Aorta (tissue), 5 donors: ENCODE measurements at regions not wholly inside any gene's neighbourhood (a gene's known extent, or its start where the extent isn't known, plus 50 kb on each side); places are given as distances from the start of the nearest gene placed in this dataset.

Experiments used
- ATAC-seq: fragments of 200-7000 bp; cut with Tn5 transposase; one replicate; pipeline ENCODE4 v1.9.1; 2022; ENCODE audit warnings: moderate library complexity; ENCODE audit not compliant: low FRiP score
- DNase-seq, 2 donors: peaks; one replicate each; pipeline ENCODE4 v3.0.0-alpha.2; 2020
- H3K27ac ChIP-seq, 2 donors: one replicate each; pipeline ENCODE4 v1.5.1; 2013; ENCODE audit warnings: low read length in 2 of 2, mild to moderate bottlenecking in 2 of 2, moderate library complexity in 2 of 2, control low read depth in 1 of 2, inconsistent platforms in 1 of 2, low read depth in 1 of 2
- H3K27me3 ChIP-seq, 2 donors: one replicate each; pipeline ENCODE4 v1.6.1; 2013; ENCODE audit warnings: control low read depth in 1 of 2, low read length in 1 of 2, mild to moderate bottlenecking in 1 of 2, moderate library complexity in 1 of 2; ENCODE audit not compliant: insufficient read depth in 2 of 2, control insufficient read depth in 1 of 2
- H3K36me3 ChIP-seq, 2 donors: one replicate each; pipeline ENCODE4 v1.6.1; 2013; ENCODE audit warnings: control low read depth in 1 of 2, low read length in 1 of 2, mild to moderate bottlenecking in 1 of 2; ENCODE audit not compliant: insufficient read depth in 2 of 2, control insufficient read depth in 1 of 2
- H3K4me1 ChIP-seq, 2 donors: one replicate each; pipeline ENCODE4 v1.6.1; 2013; ENCODE audit warnings: low read length in 2 of 2, control low read depth in 1 of 2, mild to moderate bottlenecking in 1 of 2, moderate library complexity in 1 of 2; ENCODE audit not compliant: insufficient read depth in 2 of 2, control insufficient read depth in 1 of 2
- H3K4me3 ChIP-seq, 2 donors: one replicate each; pipeline ENCODE4 v1.5.1; 2013; ENCODE audit warnings: low read length in 2 of 2, control low read depth in 1 of 2, mild to moderate bottlenecking in 1 of 2
- H3K9me3 ChIP-seq: one replicate; pipeline ENCODE4 v1.6.1; 2013; ENCODE audit warnings: mild to moderate bottlenecking, low read length; ENCODE audit not compliant: control insufficient read depth
- WGBS, 2 donors: extraction: QIAGEN DNeasy Blood & Tissue Kit; methylation state at CpG; one replicate each; pipeline ENCODE4 v1.1.7; 2013; 5-methylcytosine and 5-hydroxymethylcytosine counted together
- intact Hi-C, 2 donors: fragments of 100-400 bp; cut with DNase I; formaldehyde crosslinking; loops; one replicate each; pipeline versions ENCODE4 v1.14.2 to v1.15.0; 2022
- donor health status: healthy with polysubstance abuse.
- donor health status: Bipolar disorder and iron deficiency.
- donor health status: DM: no; HTN: no; CAD: no.
- donor health status: DM: no; HTN: no; CAD: no.
- donor health status: DM: yes; HTN: yes; CAD: no.

DNA sequence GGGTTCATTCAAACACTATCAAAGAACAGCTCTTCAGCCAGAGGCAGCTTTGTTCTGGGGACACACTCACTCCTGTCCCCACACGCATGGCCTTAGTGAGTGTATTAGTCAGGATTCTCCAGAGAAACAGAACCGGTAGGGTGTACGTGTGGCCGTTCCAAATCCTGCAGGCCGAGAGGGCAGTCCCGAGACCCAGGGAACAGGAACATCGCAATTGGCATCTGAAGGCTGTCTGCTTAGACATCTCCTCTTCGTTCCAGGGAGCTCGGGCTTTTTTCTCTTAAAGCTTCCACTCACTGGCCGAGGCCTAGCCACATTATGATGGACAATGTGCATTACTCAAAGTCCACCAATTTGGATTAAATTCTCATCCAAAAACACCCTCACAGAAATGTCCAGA lies 523.3 kb downstream of the GLRX3 start:
- Histone ChIP-seq H3K27ac (no peak overlapping the region), H3K4me1 (no peaks in the 10 kb centered on the region), H3K9me3 (no peaks in the 10 kb centered on the region), H3K36me3 (no peaks in the 10 kb centered on the region), H3K4me3 (no peak overlapping the region), H3K27me3 (no peaks in the 10 kb centered on the region)
- DNase-seq (no peak), ATAC-seq (no peak)
- WGBS, 2 donors, result 84 to 90% methylated on average over 10 of the region's 10 CpGs
- intact Hi-C loops, result no loop called here

GRCh38 chr10:130660266-130660665 lies 524.1 kb downstream of the GLRX3 start:
- WGBS, 2 donors, result 75 to 82% methylated on average over 3 of the region's 3 CpGs
- H3K4me1 ChIP-seq, result no peaks in the 10 kb centered on the region
- no peaks in the 10 kb centered on the region for H3K36me3 ChIP-seq
- H3K4me3 ChIP-seq, result no peak overlapping the region
- ATAC-seq, result no peak
- intact Hi-C loops, result no loop called here
- no peak for DNase-seq
- H3K9me3 ChIP-seq, result no peaks in the 10 kb centered on the region
- H3K27ac ChIP-seq, result no peak overlapping the region
- H3K27me3 ChIP-seq, result no peaks in the 10 kb centered on the region

GRCh38 chr10:130661419-130661818 lies 525.2 kb downstream of the GLRX3 start:
- Histone ChIP-seq H3K4me1 (no peaks in the 10 kb centered on the region), H3K4me3 (no peak overlapping the region), H3K9me3 (no peaks in the 10 kb centered on the region), H3K27ac (no peak overlapping the region), H3K36me3 (no peaks in the 10 kb centered on the region), H3K27me3 (no peaks in the 10 kb centered on the region)
- DNase-seq (no peak), ATAC-seq (no peak)
- intact Hi-C loops, result no loop called here
- WGBS, 2 donors, result 76 to 89% methylated on average over 7 of the region's 7 CpGs

DNA sequence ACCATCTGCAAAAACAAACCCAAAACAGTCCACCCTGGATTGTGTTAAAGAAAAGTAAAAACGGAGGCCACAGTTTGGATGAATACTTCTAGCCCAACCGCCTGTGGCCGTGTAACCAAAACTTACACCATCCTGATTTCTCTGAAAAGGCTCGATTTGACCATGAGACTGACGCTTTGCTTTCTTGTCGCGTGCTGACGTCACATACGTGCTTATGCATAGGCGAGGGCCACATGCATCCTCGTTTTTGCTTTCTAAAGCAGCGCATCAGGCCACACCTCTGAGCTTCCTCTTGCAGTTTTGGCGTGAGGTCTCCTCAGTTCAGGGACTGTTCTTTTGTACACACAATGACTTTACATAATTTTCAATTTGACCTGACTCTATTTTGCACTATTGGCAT lies 526.6 kb downstream of the GLRX3 start:
- H3K27ac ChIP-seq, result no peak overlapping the region
- H3K4me3 ChIP-seq, result no peak overlapping the region
- intact Hi-C loops, result no loop called here
- H3K36me3 ChIP-seq, result no peaks in the 10 kb centered on the region
- WGBS, 2 donors, result 84 to 85% methylated on average over 13 of the region's 13 CpGs
- no peaks in the 10 kb centered on the region for H3K27me3 ChIP-seq
- no peaks in the 10 kb centered on the region for H3K4me1 ChIP-seq
- DNase-seq (no peak), ATAC-seq (no peak)
- H3K9me3 ChIP-seq, result no peaks in the 10 kb centered on the region

DNA sequence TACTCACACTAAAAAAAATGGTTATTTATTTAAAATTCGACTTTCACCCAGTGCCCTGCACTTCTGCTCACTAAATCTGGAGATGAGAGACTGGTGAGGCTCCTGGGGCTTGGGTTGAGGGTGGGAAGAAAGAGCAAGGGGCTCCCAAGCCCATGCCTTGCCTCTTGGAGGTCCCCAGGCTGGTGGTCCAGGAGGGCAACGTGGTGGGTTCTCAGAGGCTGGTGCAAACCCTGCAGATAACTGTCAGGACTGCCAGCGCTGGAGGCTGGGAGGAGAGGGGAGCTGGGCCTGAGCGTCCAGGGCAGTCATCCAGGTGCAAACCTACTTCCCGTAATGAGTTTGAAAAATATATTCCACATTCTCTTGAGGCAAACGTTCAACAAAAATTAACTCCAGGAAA lies 528.3 kb downstream of the GLRX3 start:
- ATAC-seq (no peak), DNase-seq (no peak)
- Histone ChIP-seq H3K4me1 (no peaks in the 10 kb centered on the region), H3K27me3 (no peaks in the 10 kb centered on the region), H3K36me3 (no peaks in the 10 kb centered on the region), H3K4me3 (no peak overlapping the region), H3K9me3 (no peaks in the 10 kb centered on the region), H3K27ac (no peak overlapping the region)
- WGBS, 2 donors, result 65 to 68% methylated on average over 6 of the region's 6 CpGs
- intact Hi-C loops, result no loop called here

DNA sequence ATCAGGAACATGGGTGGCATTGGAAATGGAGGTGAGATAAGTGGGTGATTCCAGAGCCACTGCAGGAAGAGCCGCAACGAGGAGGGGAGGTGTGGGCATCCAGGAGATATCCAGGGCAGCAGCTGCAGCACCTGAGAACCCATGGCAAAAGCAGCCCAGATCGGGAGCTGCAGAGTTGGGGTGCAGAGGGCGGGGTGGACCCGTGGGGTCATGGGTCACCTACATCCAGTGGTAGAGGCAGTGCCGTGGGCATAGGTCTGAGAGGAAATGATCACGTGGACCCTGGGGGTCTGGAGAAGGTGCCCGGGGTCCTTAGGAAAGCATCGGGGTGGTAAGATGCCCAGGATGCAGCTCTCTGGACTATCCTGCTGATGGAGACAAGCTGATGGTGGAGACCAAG lies 530.0 kb downstream of the GLRX3 start:
- 88% methylated on average over 9 of the region's 9 CpGs for WGBS, 2 donors
- H3K27ac ChIP-seq, result no peak overlapping the region
- H3K4me1 ChIP-seq, result no peaks in the 10 kb centered on the region
- H3K27me3 ChIP-seq, result no peaks in the 10 kb centered on the region
- H3K9me3 ChIP-seq, result no peaks in the 10 kb centered on the region
- no peak for ATAC-seq
- intact Hi-C loops, result no loop called here
- no peak for DNase-seq
- no peaks in the 10 kb centered on the region for H3K36me3 ChIP-seq
- H3K4me3 ChIP-seq, result no peak overlapping the region

DNA sequence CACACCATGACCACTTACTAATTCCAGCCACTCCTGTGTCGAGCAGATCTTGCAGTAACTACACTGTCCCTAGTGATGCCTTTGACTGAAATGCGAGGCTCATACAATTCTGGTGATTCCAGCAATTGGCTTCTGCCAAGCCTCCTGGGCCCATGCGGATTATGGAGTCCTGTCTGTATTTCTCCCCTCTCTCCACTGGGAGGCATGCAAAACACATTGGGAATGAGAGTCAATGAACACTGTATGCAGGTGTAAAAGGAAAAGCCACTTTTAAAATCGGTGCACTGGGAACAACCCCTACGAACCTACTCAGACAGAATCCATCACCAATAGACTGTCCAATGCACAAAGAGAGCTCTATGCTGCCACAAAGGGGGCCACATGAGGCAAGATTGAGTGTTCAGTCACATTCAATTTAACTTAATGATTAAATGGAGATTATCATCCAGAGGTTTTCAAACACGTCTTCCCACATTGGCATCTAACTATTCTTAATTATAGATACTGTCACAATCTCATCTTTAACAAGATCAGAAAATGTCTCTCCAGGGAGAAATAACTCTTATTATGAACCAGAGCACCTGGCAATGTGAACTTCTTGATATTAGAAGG lies 550.6 kb downstream of the GLRX3 start:
- WGBS, 2 donors, result 21 to 24% methylated on average over 6 of the region's 6 CpGs
- Histone ChIP-seq H3K4me3 (no peak overlapping the region), H3K9me3 (peaks cover 4% of the 10 kb centered on the region), H3K36me3 (no peaks in the 10 kb centered on the region), H3K27ac (no peak overlapping the region), H3K4me1 (no peaks in the 10 kb centered on the region), H3K27me3 (no peaks in the 10 kb centered on the region)
- no peak for ATAC-seq
- intact Hi-C loops, result no loop called here
- DNase-seq, result no peak

DNA sequence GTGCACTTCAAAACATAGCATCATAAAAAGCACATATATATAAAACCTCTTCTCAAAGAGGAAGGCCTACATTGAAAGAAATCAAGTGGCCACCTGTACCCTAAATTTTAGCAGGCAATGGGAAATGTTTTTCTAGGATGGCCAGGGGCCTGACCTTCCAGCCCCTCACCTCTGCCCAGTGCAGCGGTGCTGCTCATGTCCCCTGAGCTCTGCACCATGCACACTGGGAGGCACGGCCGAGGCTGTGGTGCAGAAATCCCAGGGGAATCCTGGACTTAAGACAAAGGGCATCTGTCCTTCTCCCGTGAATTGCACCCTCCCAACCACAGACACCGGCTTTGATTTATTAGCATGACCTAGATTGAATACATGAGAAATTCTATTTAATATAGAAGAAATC lies 551.4 kb downstream of the GLRX3 start:
- Histone ChIP-seq H3K4me3 (no peak overlapping the region), H3K9me3 (peaks cover 4% of the 10 kb centered on the region), H3K27ac (no peak overlapping the region), H3K4me1 (no peaks in the 10 kb centered on the region), H3K36me3 (no peaks in the 10 kb centered on the region), H3K27me3 (no peaks in the 10 kb centered on the region)
- ATAC-seq, result no peak
- WGBS, 2 donors, result 58 to 60% methylated on average over 5 of the region's 5 CpGs
- no peak for DNase-seq
- intact Hi-C loops, result no loop called here

DNA sequence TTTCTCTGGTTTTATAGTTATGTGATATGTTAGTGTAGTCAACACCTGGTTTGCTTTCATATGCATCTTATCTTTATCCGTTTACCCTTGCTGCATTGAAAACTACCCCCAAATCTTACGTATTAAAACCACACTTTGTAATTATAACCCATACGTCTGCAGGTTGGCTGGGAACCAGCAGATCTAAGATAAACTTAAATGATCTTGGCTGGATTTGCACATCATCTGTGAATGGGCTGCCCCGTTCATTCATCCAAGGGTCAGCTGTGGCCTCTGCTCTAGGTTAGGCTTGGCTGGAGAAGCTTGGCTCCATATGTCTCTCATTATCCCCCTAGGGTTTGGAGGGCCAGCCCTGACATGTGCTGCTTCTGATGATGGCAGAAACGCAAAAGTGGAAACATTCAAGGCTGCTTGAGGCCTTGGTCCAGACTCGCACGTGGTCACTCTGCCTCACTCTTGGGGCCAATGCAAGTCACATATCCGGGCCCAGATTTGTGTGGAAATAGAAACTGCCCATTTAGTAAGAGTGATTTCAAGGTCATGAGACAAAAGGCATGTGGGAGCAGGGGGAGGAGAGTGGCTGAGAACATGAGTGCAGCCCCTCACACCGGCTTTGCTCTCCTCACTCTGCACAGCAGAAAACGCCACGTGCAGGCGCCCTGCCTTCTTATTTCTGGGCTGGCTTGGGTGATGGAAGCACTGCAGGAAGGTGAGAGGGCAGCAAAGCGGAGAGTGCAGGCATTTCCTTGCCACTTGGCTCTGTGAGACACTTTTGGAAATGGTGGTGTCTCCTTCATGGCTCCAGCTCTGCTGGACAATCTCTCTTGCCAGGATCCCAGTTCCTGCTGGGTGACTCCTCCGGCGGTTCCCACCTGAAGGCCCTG lies 553.8 kb downstream of the GLRX3 start:
- DNase-seq, result no peak
- Histone ChIP-seq H3K27me3 (no peaks in the 10 kb centered on the region), H3K9me3 (peaks cover 2% of the 10 kb centered on the region), H3K4me1 (no peaks in the 10 kb centered on the region), H3K27ac (no peak overlapping the region), H3K4me3 (no peak overlapping the region), H3K36me3 (no peaks in the 10 kb centered on the region)
- intact Hi-C loops, result no loop called here
- ATAC-seq, result no peak
- 61 to 63% methylated on average over 15 of the region's 15 CpGs for WGBS, 2 donors
